HEK293 (cell line): ENCODE measurements at regions not wholly inside any gene's neighbourhood (a gene's known extent, or its start where the extent isn't known, plus 50 kb on each side); places are given as distances from the start of the nearest gene placed in this dataset.

ENCODE experiments used
- CTCF ChIA-PET: fragments of 350-600 bp; formaldehyde crosslinking; extraction: SDS; loops from one replicate; lab custom pipeline; 2021; ENCODE audit warnings: antibody characterized with exemption; lab: Yijun Ruan, JAX
- POLR2A ChIA-PET: fragments of 300-600 bp; formaldehyde crosslinking; extraction: SDS; loops from one replicate; lab custom pipeline; 2020; ENCODE audit warnings: antibody characterized with exemption, inconsistent platforms; lab: Yijun Ruan, JAX
- H3K27ac ChIP-seq: fragments of 200-500 bp; sonication (Bioruptor generic); 2 replicates; pipeline ENCODE4 v1.5.1; 2014; ENCODE audit warnings: low read depth, low read length, control low read depth, inconsistent platforms; ENCODE audit errors: extremely low read depth
- H3K36me3 ChIP-seq, 2 experiments: fragments of 200-500 bp in 1 of 2; sonication (Bioruptor generic) in 1 of 2; 1 replicate in 1 of 2; 2 replicates in 1 of 2; pipeline ENCODE4 v1.5.1; 2014 to 2017; ENCODE audit warnings: inconsistent platforms in 2 of 2, low read length in 2 of 2; ENCODE audit not compliant: control insufficient read depth in 2 of 2, insufficient read depth in 1 of 2
- H3K4me1 ChIP-seq: fragments of 200-500 bp; sonication (Bioruptor generic); 2 replicates; pipeline ENCODE4 v1.5.1; 2014; ENCODE audit warnings: mild to moderate bottlenecking, low read length, inconsistent platforms; ENCODE audit not compliant: control insufficient read depth, insufficient read depth
- H3K4me3 ChIP-seq: 2 replicates; pipeline ENCODE4 v1.5.1; 2011; ENCODE audit warnings: low read depth, mild to moderate bottlenecking, control low read depth, low read length, moderate library complexity
- H3K9me3 ChIP-seq: fragments of 200-500 bp; sonication (Bioruptor generic); 2 replicates; pipeline ENCODE4 v1.5.1; 2014; ENCODE audit warnings: low read depth, low read length, inconsistent platforms; ENCODE audit not compliant: control insufficient read depth, insufficient read depth
- ATF2 ChIP-seq: fragments of 450-650 bp; formaldehyde crosslinking; IDR thresholded peaks from 2 replicates; pipeline ENCODE4 v1.5.1; 2016; ENCODE audit warnings: missing biosample characterization, missing genetic modification characterization, low read depth
- CTCF ChIP-seq: fragments of 450-650 bp; formaldehyde crosslinking; IDR thresholded peaks from 2 replicates; pipeline ENCODE4 v1.5.1; 2016; ENCODE audit warnings: missing biosample characterization, missing genetic modification characterization
- MYNN ChIP-seq: fragments of 450-650 bp; formaldehyde crosslinking; IDR thresholded peaks from 2 replicates; pipeline ENCODE4 v1.5.1; 2016; ENCODE audit warnings: missing biosample characterization, missing genetic modification characterization, borderline replicate concordance
- MZF1 ChIP-seq: fragments of 450-650 bp; formaldehyde crosslinking; IDR thresholded peaks from 2 replicates; pipeline ENCODE4 v1.5.1; 2017; ENCODE audit warnings: missing biosample characterization, missing genetic modification characterization, borderline replicate concordance
- PBX3 ChIP-seq: sonication (generic); formaldehyde crosslinking; IDR thresholded peaks from 2 replicates; pipeline ENCODE4 v1.8.1; 2022; ENCODE audit warnings: mild to moderate bottlenecking, moderate library complexity, missing genetic modification reagents
- SCRT2 ChIP-seq: fragments of 450-650 bp; formaldehyde crosslinking; IDR thresholded peaks from 2 replicates; pipeline ENCODE4 v1.5.1; 2016; ENCODE audit warnings: missing biosample characterization, missing genetic modification characterization
- ZBTB6 ChIP-seq: fragments of 450-650 bp; formaldehyde crosslinking; IDR thresholded peaks from 2 replicates; pipeline ENCODE4 v1.5.1; 2017; ENCODE audit warnings: missing biosample characterization, missing genetic modification characterization
- ZFP37 ChIP-seq: fragments of 450-650 bp; formaldehyde crosslinking; IDR thresholded peaks from 2 replicates; pipeline ENCODE4 v1.5.1; 2016; ENCODE audit warnings: missing biosample characterization, missing genetic modification characterization
- ZFP41 ChIP-seq: fragments of 450-650 bp; formaldehyde crosslinking; IDR thresholded peaks from 2 replicates; pipeline ENCODE4 v1.5.1; 2016; ENCODE audit warnings: missing biosample characterization, missing genetic modification characterization, borderline replicate concordance
- ZFP69B ChIP-seq: fragments of 450-650 bp; formaldehyde crosslinking; IDR thresholded peaks from 2 replicates; pipeline ENCODE4 v1.5.1; 2016; ENCODE audit warnings: missing biosample characterization, missing genetic modification characterization
- ZNF132 ChIP-seq: fragments of 450-650 bp; formaldehyde crosslinking; IDR thresholded peaks from 2 replicates; pipeline ENCODE4 v1.5.1; 2017; ENCODE audit warnings: missing biosample characterization, missing genetic modification characterization, borderline replicate concordance
- ZNF155 ChIP-seq: fragments of 450-650 bp; formaldehyde crosslinking; IDR thresholded peaks from 2 replicates; pipeline ENCODE4 v1.5.1; 2016; ENCODE audit warnings: missing biosample characterization, missing genetic modification characterization
- ZNF354C ChIP-seq: fragments of 450-650 bp; formaldehyde crosslinking; IDR thresholded peaks from 2 replicates; pipeline ENCODE4 v1.5.1; 2016; ENCODE audit warnings: missing biosample characterization, missing genetic modification characterization, low read depth, borderline replicate concordance
- ZNF423 ChIP-seq: fragments of 450-650 bp; formaldehyde crosslinking; IDR thresholded peaks from 2 replicates; pipeline ENCODE4 v1.5.1; 2016; ENCODE audit warnings: missing biosample characterization, missing genetic modification characterization
- ZNF433 ChIP-seq: fragments of 450-650 bp; formaldehyde crosslinking; IDR thresholded peaks from 2 replicates; pipeline ENCODE4 v1.5.1; 2016; ENCODE audit warnings: missing biosample characterization, missing genetic modification characterization, low read depth
- ZNF518A ChIP-seq: fragments of 450-650 bp; formaldehyde crosslinking; conservative IDR thresholded peaks from 2 replicates; pipeline ENCODE4 v1.5.1; 2016; ENCODE audit warnings: low read depth, missing biosample characterization, missing genetic modification characterization
- ZNF548 ChIP-seq: fragments of 450-650 bp; formaldehyde crosslinking; IDR thresholded peaks from 2 replicates; pipeline ENCODE4 v1.5.1; 2016; ENCODE audit warnings: missing biosample characterization, missing genetic modification characterization
- ZNF549 ChIP-seq: fragments of 450-650 bp; IDR thresholded peaks from 2 replicates; pipeline ENCODE4 v1.5.1; 2018; ENCODE audit warnings: missing biosample characterization, missing genetic modification characterization, mild to moderate bottlenecking, inconsistent platforms, moderate library complexity
- ZNF558 ChIP-seq: fragments of 450-650 bp; formaldehyde crosslinking; IDR thresholded peaks from 2 replicates; pipeline ENCODE4 v1.5.1; 2016; ENCODE audit warnings: missing biosample characterization, missing genetic modification characterization
- ZNF561 ChIP-seq: fragments of 450-650 bp; IDR thresholded peaks from 2 replicates; pipeline ENCODE4 v1.5.1; 2018; ENCODE audit warnings: missing biosample characterization, missing genetic modification characterization, borderline replicate concordance
- ZNF677 ChIP-seq: fragments of 450-650 bp; IDR thresholded peaks from 2 replicates; pipeline ENCODE4 v1.5.0; 2018; ENCODE audit warnings: missing biosample characterization, mild to moderate bottlenecking, missing genetic modification characterization, moderate library complexity
- ZNF701 ChIP-seq: fragments of 450-650 bp; formaldehyde crosslinking; IDR thresholded peaks from 2 replicates; pipeline ENCODE4 v1.5.1; 2016; ENCODE audit warnings: missing biosample characterization, missing genetic modification characterization
- ZNF843 ChIP-seq: fragments of 450-650 bp; formaldehyde crosslinking; IDR thresholded peaks from 2 replicates; pipeline ENCODE4 v1.5.1; 2016; ENCODE audit warnings: missing biosample characterization, missing genetic modification characterization

- TF ChIP-seq ZBTB6 (tag by site-specific recombination) (no peak), ZNF548 (tag by site-specific recombination) (no peak)
Measured at GRCh38 chr1:36737038-36737555, 254.4 kb upstream of the CSF3R start (continued).

- Histone ChIP-seq H3K9me3 (no peaks in the 10 kb centered on the region), H3K4me1 (no peaks in the 10 kb centered on the region), H3K36me3 (no peaks in the 10 kb centered on the region), H3K4me3 (no peak overlapping the region), H3K27ac (no peak overlapping the region)
- TF ChIP-seq ZNF558 (tag by site-specific recombination) (no peak), ZNF132 (tag by site-specific recombination) (no peak), ZFP41 (no peak), SCRT2 (tag by site-specific recombination) (no peak), ZNF843 (tag by site-specific recombination) (no peak), ZNF677 (tag by site-specific recombination) (no peak), ZNF354C (no peak), MZF1 (tag by site-specific recombination) (no peak), PBX3 (CRISPR knock-in tag) (no peak), MYNN (tag by site-specific recombination) (no peak), ZNF561 (tag by site-specific recombination) (no peak), ZFP37 (tag by site-specific recombination) (no peak), ZNF155 (tag by site-specific recombination) (no peak), ZFP69B (tag by site-specific recombination) (no peak), ZNF423 (no peak), ATF2 (no peak), ZNF548 (tag by site-specific recombination) (no peak), ZNF433 (no peak)
- ChIA-PET CTCF (interaction anchor here (0.6 kb wide), 1 partner anchor 160 kb away, joined by 3 read pairs; no protein-coding TSS in a partner anchor), POLR2A (no interaction called here)
Measured at GRCh38 chr1:36735939-36736730, 253.4 kb upstream of the CSF3R start.

GRCh38 chr1:36735436-36735835 is 252.7 kb upstream of the CSF3R start:
- H3K4me1 ChIP-seq: no peaks in the 10 kb centered on the region
- H3K27ac ChIP-seq: no peak overlapping the region
- no peaks in the 10 kb centered on the region for H3K9me3 ChIP-seq
- POLR2A ChIA-PET: no interaction called here
- H3K4me3 ChIP-seq: no peak overlapping the region
- H3K36me3 ChIP-seq: no peaks in the 10 kb centered on the region
- CTCF ChIA-PET: interaction anchor here (0.6 to 1.3 kb wide), 2 partner anchors 32 to 160 kb away, joined by 3 read pairs; no protein-coding TSS in a partner anchor
- TF ChIP-seq CTCF (no peak), ZNF549 (tag by site-specific recombination) (no peak), ZNF518A (no peak), ZNF701 (tag by site-specific recombination) (no peak)
